NCI-H2081 treated with DMSO at 0.1 percent for 48 hours (cell line): ENCODE measurements at regions not wholly inside any gene's neighbourhood (a gene's known extent, or its start where the extent isn't known, plus 50 kb on each side); places are given as distances from the start of the nearest gene placed in this dataset.

Experiments used
- DNase-seq: peaks from one replicate; lab custom pipeline; 2025; lab: John Stamatoyannopoulos, UW

- no peak for DNase-seq
These were observed 143.8 kb upstream of the LMCD1 start for GRCh38 chr3:8357859-8358258.

DNA sequence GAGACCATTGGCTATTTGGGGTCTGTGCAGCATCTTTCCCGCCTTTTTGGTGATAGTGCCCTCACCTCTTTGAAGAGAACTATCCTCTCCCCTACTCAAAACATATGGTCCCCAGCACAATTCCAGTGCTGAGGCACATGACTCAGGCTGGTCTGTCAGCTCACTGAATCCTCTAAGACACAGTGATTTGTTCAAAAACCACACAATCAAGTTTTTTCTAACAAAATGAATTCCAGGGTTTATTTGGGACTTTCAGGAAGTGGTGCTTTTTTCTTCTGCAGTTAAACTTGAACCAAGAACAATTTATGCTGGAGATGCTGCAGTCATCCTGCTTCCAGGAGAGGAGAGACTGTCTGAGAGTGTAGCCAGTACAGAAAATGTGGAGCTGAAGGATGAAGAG, 142.5 kb upstream of the LMCD1 start:
- DNase-seq: no peak

GRCh38 chr3:8363200-8363599, 138.4 kb upstream of the LMCD1 start:
- DNase-seq: no peak

GRCh38 chr3:8365541-8365940, 136.1 kb upstream of the LMCD1 start:
- no peak for DNase-seq

DNA sequence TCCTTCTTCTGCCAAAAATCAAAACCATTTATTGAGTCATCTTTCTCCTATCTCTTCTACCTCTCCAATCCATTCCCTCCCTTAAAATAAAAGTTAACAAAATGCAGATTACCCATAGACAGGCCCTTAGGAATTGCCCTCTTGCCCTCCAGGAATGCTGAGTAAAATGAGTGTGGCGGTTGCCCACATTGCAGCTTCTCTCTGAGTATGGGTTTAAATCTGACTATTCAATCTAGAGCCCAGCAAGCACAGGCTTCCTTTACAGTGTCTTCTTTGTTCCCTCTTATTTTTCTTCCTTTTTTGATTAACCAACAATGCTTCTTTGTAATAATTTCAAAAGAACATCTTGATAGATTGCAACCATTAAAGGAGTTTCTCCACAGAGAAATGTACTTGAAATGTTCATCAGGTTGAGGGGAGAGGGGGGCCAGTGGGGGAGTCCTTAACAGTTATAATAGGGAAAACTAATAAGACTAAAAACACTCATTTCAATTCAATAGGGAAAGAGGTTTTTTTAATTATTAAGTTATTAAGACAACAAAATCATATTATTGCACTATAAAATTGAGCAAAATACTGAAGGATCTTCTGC, 135.3 kb upstream of the LMCD1 start:
- no peak for DNase-seq

GRCh38 chr3:8368598-8368997, 133.0 kb upstream of the LMCD1 start:
- no peak for DNase-seq

- DNase-seq: no peak
These were observed 132.0 kb upstream of the LMCD1 start for GRCh38 chr3:8369638-8370037.

DNA sequence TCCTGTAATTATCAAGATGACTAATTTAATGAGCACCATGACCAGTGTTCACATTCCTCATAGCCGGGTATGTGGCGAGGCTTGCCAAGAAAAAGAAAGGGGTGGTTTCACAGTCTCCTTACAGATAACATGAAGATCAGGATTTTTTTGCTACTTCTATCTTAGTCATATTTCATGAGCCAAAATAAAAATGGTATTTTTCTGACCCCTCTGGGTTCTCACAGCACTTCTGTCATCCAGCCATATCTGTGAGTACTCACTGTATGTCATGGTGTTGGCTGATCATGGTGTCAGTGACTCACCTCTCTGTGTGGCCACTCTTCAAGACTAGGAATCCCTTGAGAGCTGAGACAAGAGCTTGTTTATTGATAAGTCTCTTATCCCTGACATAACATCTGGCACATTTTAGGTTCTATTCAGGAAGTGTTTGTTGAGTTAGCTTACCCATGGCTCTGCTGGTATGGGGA, 130.5 kb upstream of the LMCD1 start:
- no peak for DNase-seq

- DNase-seq: no peak
These were observed 129.6 kb upstream of the LMCD1 start for GRCh38 chr3:8371960-8372463.

- DNase-seq: no peak
These were observed 120.5 kb upstream of the LMCD1 start for GRCh38 chr3:8380904-8381704.

GRCh38 chr3:8385848-8386620, 115.6 kb upstream of the LMCD1 start:
- DNase-seq: no peak

GRCh38 chr3:8387571-8387970, 114.1 kb upstream of the LMCD1 start:
- no peak for DNase-seq

- DNase-seq: no peak
These were observed 101.9 kb upstream of the LMCD1 start for GRCh38 chr3:8399686-8400085.

DNA sequence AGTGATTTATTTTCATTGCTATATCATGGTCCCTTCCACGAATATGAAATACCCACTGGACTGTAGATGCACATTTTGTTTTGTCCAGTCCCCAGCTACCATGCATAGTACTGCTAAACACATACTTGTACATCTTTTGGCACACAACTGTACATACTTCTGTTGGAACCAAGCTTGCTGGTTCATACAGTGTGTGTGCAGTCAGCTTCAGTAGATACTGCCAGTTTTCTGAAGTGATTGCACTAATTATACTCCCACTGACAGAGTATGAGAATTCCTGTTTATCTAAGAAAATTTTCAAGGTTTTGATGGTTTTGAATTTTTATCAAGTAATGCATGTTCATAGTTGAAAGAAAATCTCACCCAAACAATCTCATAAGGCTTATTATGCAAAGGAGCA, 100.7 kb upstream of the LMCD1 start:
- no peak for DNase-seq

GRCh38 chr3:8403996-8404395, 97.6 kb upstream of the LMCD1 start:
- DNase-seq: no peak

DNA sequence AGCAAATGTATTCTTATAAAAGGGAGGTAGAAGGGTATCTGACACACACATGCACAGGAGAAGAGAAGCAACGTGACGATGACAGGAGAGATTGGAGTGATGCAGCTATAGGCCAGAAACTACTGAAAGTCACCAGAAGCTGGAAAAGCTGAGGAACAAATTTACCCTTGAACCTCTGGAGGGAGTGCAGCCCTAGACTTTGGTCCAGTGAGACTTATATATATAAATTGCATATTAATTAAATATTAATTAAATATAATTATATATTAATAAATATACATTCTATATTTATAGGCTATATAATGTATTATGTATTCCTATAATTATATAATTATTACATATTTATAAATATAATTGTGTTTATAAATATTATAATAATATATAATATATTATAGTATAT, 96.5 kb upstream of the LMCD1 start:
- DNase-seq: no peak

GRCh38 chr3:8406479-8406878, 95.1 kb upstream of the LMCD1 start:
- no peak for DNase-seq

- DNase-seq: no peak
These were observed 88.2 kb upstream of the LMCD1 start for GRCh38 chr3:8413337-8413926.

DNA sequence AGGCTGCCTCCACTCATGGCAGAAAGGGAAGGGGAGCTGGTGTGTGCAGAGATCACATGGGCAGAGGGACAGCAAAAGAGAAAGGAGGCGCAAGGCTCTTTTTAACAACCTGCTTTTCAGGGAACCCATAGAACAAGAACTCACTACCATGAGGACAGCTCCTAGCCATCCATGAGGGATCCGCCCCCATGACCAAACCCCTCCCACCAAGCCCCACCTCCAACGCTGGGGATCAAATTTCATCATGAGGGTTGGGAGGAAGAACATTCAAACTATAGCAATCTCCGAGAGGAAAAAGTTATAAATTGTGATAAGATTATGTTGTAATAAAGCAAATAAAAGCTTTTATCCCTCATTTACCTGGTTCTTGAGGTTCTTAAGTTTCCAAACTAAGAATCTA, 84.7 kb upstream of the LMCD1 start:
- no peak for DNase-seq

DNA sequence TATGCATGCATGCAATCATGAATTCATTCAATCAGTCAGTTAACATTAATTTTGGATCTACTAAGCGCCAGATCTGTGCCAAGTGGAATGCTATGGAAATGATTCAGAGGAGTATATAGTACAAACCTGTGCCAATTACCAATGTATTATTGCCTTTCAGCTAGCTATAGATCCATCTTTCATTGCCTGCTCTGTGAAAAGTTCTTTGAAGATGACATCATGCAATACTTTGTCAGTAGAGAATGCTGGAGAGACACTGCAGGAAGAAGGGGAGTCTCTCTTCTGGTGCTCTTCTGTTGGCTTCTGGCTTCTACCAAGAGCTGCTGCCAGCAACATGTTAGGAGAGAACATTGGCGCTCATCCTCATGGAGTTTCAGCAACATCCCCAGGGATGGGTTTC, 81.0 kb upstream of the LMCD1 start:
- no peak for DNase-seq

- no peak for DNase-seq
These were observed 80.4 kb upstream of the LMCD1 start for GRCh38 chr3:8421267-8421666.

GRCh38 chr3:8421711-8422110, 79.9 kb upstream of the LMCD1 start:
- no peak for DNase-seq
